ENCODE measurements at regions not wholly inside any gene's neighbourhood (a gene's known extent, or its start where the extent isn't known, plus 50 kb on each side); places are given as distances from the start of the nearest gene placed in this dataset.

GRCh38 chr15:93730724-93731123 is 500.6 kb upstream of the MCTP2 start:
- no peak for TF ChIP-seq CTCF (IDR thresholded peaks at IDR 0.05; ENCODE audit: low read depth, low read length, missing control alignments)
- DNase-seq (ENCODE audit: extremely low read depth, low read depth) = no peak
- no peak overlapping the region for H3K4me3 ChIP-seq (replicated peaks; ENCODE audit: low read depth, low read length)

- no peak for TF ChIP-seq CTCF (IDR thresholded peaks at IDR 0.05; ENCODE audit: low read depth, low read length, missing control alignments)
- DNase-seq (ENCODE audit: extremely low read depth, low read depth) = no peak
Observed at GRCh38 chr15:93722165-93722564, 509.2 kb upstream of the MCTP2 start.

GRCh38 chr15:93720607-93721006 is 510.8 kb upstream of the MCTP2 start:
- no peak for TF ChIP-seq CTCF (IDR thresholded peaks at IDR 0.05; ENCODE audit: low read depth, low read length, missing control alignments)
- no peak overlapping the region for H3K4me3 ChIP-seq (replicated peaks; ENCODE audit: low read depth, low read length)
- DNase-seq (ENCODE audit: extremely low read depth, low read depth) = no peak

More at GRCh38 chr15:93722165-93722564, 509.2 kb upstream of the MCTP2 start:
- H3K4me3 ChIP-seq (replicated peaks; ENCODE audit: low read depth, low read length) = no peak overlapping the region

GRCh38 chr15:93719921-93720351 is 511.4 kb upstream of the MCTP2 start:
- no peak for DNase-seq (ENCODE audit: extremely low read depth, low read depth)
- no peak for TF ChIP-seq CTCF (IDR thresholded peaks at IDR 0.05; ENCODE audit: low read depth, low read length, missing control alignments)
- no peak overlapping the region for H3K4me3 ChIP-seq (replicated peaks; ENCODE audit: low read depth, low read length)

GRCh38 chr15:93716615-93717231 is 514.6 kb upstream of the MCTP2 start:
- no peak for DNase-seq (ENCODE audit: extremely low read depth, low read depth)
- no peak overlapping the region for H3K4me3 ChIP-seq (replicated peaks; ENCODE audit: low read depth, low read length)
- TF ChIP-seq CTCF (IDR thresholded peaks at IDR 0.05; ENCODE audit: low read depth, low read length, missing control alignments) = no peak

- no peak for DNase-seq (ENCODE audit: extremely low read depth, low read depth)
- no peak overlapping the region for H3K4me3 ChIP-seq (replicated peaks; ENCODE audit: low read depth, low read length)
- no peak for TF ChIP-seq CTCF (IDR thresholded peaks at IDR 0.05; ENCODE audit: low read depth, low read length, missing control alignments)
Observed at GRCh38 chr15:93709708-93710107, 521.7 kb upstream of the MCTP2 start.
